ENCODE measurements at regions not wholly inside any gene's neighbourhood (a gene's known extent, or its start where the extent isn't known, plus 50 kb on each side); places are given as distances from the start of the nearest gene placed in this dataset.
"Not testable (repeated sequence)": the region's sequence is repeated elsewhere in the genome, so short reads cannot be mapped to it uniquely, and the experiment has no call there.

GRCh38 chr4:43089730-43090129 is 197.2 kb downstream of the GRXCR1 start:
- no peak for DNase-seq

GRCh38 chr4:43103048-43103447 is 210.5 kb downstream of the GRXCR1 start:
- no peak for DNase-seq

GRCh38 chr4:43112139-43112538 is 219.6 kb downstream of the GRXCR1 start:
- no peak for DNase-seq

- DNase-seq: no peak
These were observed 220.7 kb downstream of the GRXCR1 start for GRCh38 chr4:43113196-43113595.

- DNase-seq: no peak
These were observed 234.1 kb downstream of the GRXCR1 start for GRCh38 chr4:43126595-43126994.

GRCh38 chr4:43130228-43131021 is 237.9 kb downstream of the GRXCR1 start:
- no peak for DNase-seq

- peak; percentile 36 for DNase-seq
These were observed 239.6 kb downstream of the GRXCR1 start for GRCh38 chr4:43132010-43132582.

GRCh38 chr4:43133566-43133965 is 241.1 kb downstream of the GRXCR1 start:
- DNase-seq: no peak

GRCh38 chr4:43136752-43137151 is 244.2 kb downstream of the GRXCR1 start:
- no peak for DNase-seq

GRCh38 chr4:43146198-43146597 is 253.7 kb downstream of the GRXCR1 start:
- DNase-seq: no peak

- DNase-seq: no peak
These were observed 256.0 kb downstream of the GRXCR1 start for GRCh38 chr4:43148481-43148880.

GRCh38 chr4:43163101-43163792 is 270.7 kb downstream of the GRXCR1 start:
- DNase-seq: no peak

GRCh38 chr4:43189741-43190140 is 297.2 kb downstream of the GRXCR1 start:
- no peak for DNase-seq

GRCh38 chr4:43212576-43212975 is 320.1 kb downstream of the GRXCR1 start:
- not testable (repeated sequence) for DNase-seq

GRCh38 chr4:43223820-43224219 is 331.3 kb downstream of the GRXCR1 start:
- no peak for DNase-seq

GRCh38 chr4:43224559-43224958 is 332.0 kb downstream of the GRXCR1 start:
- no peak for DNase-seq

- no peak for DNase-seq
These were observed 340.8 kb downstream of the GRXCR1 start for GRCh38 chr4:43233321-43233720.

- no peak for DNase-seq
These were observed 342.3 kb downstream of the GRXCR1 start for GRCh38 chr4:43234626-43235415.

- DNase-seq: no peak
These were observed 345.5 kb downstream of the GRXCR1 start for GRCh38 chr4:43238008-43238407.

GRCh38 chr4:43238585-43238984 is 346.1 kb downstream of the GRXCR1 start:
- DNase-seq: no peak

GRCh38 chr4:43241104-43241503 is 348.6 kb downstream of the GRXCR1 start:
- DNase-seq: no peak

GRCh38 chr4:43242606-43243005 is 350.1 kb downstream of the GRXCR1 start:
- DNase-seq: no peak

GRCh38 chr4:43243433-43244116 is 351.1 kb downstream of the GRXCR1 start:
- DNase-seq: no peak
